A673 (cell line): ENCODE measurements at regions not wholly inside any gene's neighbourhood (a gene's known extent, or its start where the extent isn't known, plus 50 kb on each side); places are given as distances from the start of the nearest gene placed in this dataset.

Source experiments
- BruUV-seq: library from RNA; stranded (reverse); fragments of 400-500 nt; replicated peaks from 2 replicates; lab custom pipeline; 2021; lab: Mats Ljungman, UMichigan
- CTCF ChIA-PET: fragments of 300-600 bp; sonication (Branson Sonifier 250); formaldehyde crosslinking; loops from one replicate; lab custom pipeline; 2022; ENCODE audit warnings: antibody characterized with exemption; lab: Charles Lee
- POLR2A ChIA-PET: fragments of 300-600 bp; sonication (Branson Sonifier 250); formaldehyde crosslinking; loops from one replicate; lab custom pipeline; 2022; ENCODE audit warnings: antibody characterized with exemption; ENCODE audit not compliant: low non-redundant PET; lab: Charles Lee
- DNase-seq: peaks from one replicate; pipeline ENCODE4 v3.0.0-alpha.2; 2015; ENCODE audit warnings: low spot score
- H3K27ac ChIP-seq: fragments of 200-600 bp; sonication (generic); 2 replicates; pipeline ENCODE4 v1.5.1; 2016; ENCODE audit warnings: mixed run types, low read depth, mild to moderate bottlenecking, mixed read lengths, antibody characterized with exemption, low read length; ENCODE audit not compliant: poor library complexity, severe bottlenecking
- H3K27me3 ChIP-seq: fragments of 200-600 bp; sonication (generic); replicated peaks from 2 replicates; pipeline ENCODE4 v1.6.1; 2017; ENCODE audit warnings: mixed run types, low read depth, mild to moderate bottlenecking, mixed read lengths, antibody characterized with exemption, low read length; ENCODE audit not compliant: insufficient read depth, poor library complexity
- H3K36me3 ChIP-seq: fragments of 200-600 bp; sonication (generic); 2 replicates; pipeline ENCODE4 v1.6.1; 2016; ENCODE audit warnings: mixed run types, mild to moderate bottlenecking, mixed read lengths, antibody characterized with exemption, low read length; ENCODE audit not compliant: insufficient read depth, poor library complexity, severe bottlenecking
- H3K4me1 ChIP-seq: fragments of 200-600 bp; sonication (generic); 2 replicates; pipeline ENCODE4 v1.6.1; 2017; ENCODE audit warnings: mixed run types, mild to moderate bottlenecking, mixed read lengths, antibody characterized with exemption, low read length; ENCODE audit not compliant: insufficient read depth, poor library complexity, severe bottlenecking
- H3K4me3 ChIP-seq: fragments of 200-600 bp; sonication (generic); 2 replicates; pipeline ENCODE4 v1.5.1; 2016; ENCODE audit warnings: low read depth, mixed run types, mild to moderate bottlenecking, mixed read lengths, low read length; ENCODE audit not compliant: poor library complexity, severe bottlenecking
- H3K9me3 ChIP-seq: fragments of 200-600 bp; sonication (generic); 2 replicates; pipeline ENCODE4 v1.6.1; 2016; ENCODE audit warnings: mixed run types, low read depth, mild to moderate bottlenecking, mixed read lengths, antibody characterized with exemption, low read length; ENCODE audit not compliant: poor library complexity, severe bottlenecking
- EZH2 ChIP-seq: fragments of 200-600 bp; sonication (generic); IDR thresholded peaks from 2 replicates; pipeline ENCODE4 v1.6.1; 2017; ENCODE audit warnings: borderline replicate concordance, low read depth, mild to moderate bottlenecking, mixed read lengths, antibody characterized with exemption, low read length; ENCODE audit not compliant: poor library complexity, severe bottlenecking
- intact Hi-C: fragments of 100-400 bp; cut with micrococcal nuclease; formaldehyde crosslinking; loops from one replicate; pipeline ENCODE4 v1.10.0; 2022; ENCODE audit not compliant: unreplicated experiment
- TF ChIP-seq, protein P1 (sequence below): fragments of 300-800, 200-600 bp; sonication (generic); conservative IDR thresholded peaks from 2 replicates; pipeline ENCODE4 v1.5.1; 2017; ENCODE audit warnings: low read depth, mild to moderate bottlenecking, antibody characterized with exemption, low read length, moderate library complexity, mixed read lengths

DNA sequence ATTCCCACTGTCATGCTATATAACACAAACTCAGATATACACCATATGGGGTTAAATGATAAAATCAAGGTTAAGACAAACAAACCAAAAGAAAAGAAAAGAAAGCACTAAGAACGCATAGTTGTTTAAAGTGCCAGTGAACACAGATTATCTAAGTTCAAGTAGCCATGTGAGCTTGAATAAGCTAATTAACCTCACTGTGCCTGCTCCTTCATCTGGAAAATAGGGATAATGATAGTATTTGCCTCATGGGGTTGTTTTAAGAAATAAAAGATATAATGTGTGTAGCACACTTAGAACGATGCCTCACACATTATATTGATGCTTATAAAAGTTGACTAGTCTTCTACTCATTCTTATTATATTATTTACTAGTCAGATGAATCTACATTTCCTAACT is 72.6 kb upstream of the IL12A start:
- H3K27me3 ChIP-seq: no peaks in the 10 kb centered on the region
- ChIA-PET POLR2A (no interaction called here), CTCF (no interaction called here)
- no peak overlapping the region for H3K4me3 ChIP-seq
- BruUV-seq: no TSS peak
- TF ChIP-seq, protein P1, sequence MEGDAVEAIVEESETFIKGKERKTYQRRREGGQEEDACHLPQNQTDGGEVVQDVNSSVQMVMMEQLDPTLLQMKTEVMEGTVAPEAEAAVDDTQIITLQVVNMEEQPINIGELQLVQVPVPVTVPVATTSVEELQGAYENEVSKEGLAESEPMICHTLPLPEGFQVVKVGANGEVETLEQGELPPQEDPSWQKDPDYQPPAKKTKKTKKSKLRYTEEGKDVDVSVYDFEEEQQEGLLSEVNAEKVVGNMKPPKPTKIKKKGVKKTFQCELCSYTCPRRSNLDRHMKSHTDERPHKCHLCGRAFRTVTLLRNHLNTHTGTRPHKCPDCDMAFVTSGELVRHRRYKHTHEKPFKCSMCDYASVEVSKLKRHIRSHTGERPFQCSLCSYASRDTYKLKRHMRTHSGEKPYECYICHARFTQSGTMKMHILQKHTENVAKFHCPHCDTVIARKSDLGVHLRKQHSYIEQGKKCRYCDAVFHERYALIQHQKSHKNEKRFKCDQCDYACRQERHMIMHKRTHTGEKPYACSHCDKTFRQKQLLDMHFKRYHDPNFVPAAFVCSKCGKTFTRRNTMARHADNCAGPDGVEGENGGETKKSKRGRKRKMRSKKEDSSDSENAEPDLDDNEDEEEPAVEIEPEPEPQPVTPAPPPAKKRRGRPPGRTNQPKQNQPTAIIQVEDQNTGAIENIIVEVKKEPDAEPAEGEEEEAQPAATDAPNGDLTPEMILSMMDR: no peak
- TF ChIP-seq EZH2: no peak
- H3K9me3 ChIP-seq: no peaks in the 10 kb centered on the region
- intact Hi-C loops: no loop called here
- no peaks in the 10 kb centered on the region for H3K36me3 ChIP-seq
- no peaks in the 10 kb centered on the region for H3K4me1 ChIP-seq
- H3K27ac ChIP-seq: no peak overlapping the region
- DNase-seq: no peak

DNA sequence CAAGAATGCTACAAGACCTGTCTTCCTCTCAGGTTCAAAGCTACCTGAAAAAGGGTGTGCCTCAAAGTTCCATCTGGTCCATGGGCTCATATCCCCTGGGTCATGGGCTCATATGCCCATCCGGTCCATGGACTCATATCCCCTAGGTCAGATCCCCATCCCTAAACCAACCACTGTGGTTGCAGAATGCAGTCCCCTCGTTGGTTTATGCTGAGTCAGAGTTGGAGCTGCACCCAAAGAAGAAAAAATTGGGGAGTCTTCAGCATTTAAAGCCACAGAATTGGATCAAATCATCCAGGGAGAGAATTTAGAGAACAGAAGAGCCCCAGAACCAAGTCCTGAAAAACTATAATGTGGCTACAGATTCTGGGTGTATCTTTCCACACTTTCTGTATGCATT is 71.5 kb upstream of the IL12A start:
- no TSS peak for BruUV-seq
- Histone ChIP-seq H3K27me3 (no peaks in the 10 kb centered on the region), H3K36me3 (no peaks in the 10 kb centered on the region), H3K27ac (no peak overlapping the region), H3K9me3 (no peaks in the 10 kb centered on the region), H3K4me3 (no peak overlapping the region), H3K4me1 (no peaks in the 10 kb centered on the region)
- DNase-seq: no peak
- intact Hi-C loops: no loop called here
- POLR2A ChIA-PET: no interaction called here
- CTCF ChIA-PET: no interaction called here
- TF ChIP-seq, protein P1: no peak
- no peak for TF ChIP-seq EZH2

DNA sequence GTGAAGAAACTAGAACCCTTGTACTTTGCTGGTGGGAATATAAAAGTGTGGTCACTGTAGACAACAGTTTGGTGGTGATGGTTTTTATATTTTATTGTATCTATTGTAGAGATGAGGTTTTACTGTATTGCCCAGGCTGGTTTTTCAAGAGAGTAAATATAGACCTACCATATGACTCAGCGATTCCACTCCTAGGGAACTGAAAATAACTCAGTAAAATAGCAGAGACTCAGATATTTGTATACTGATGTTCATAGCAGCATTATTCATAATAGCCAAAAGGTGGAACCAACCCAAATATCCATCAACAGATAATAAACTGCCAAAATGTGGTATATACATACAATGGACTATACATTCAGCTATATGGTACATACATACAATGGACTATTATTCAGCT is 68.8 kb upstream of the IL12A start:
- TF ChIP-seq, protein P1: no peak
- TF ChIP-seq EZH2: no peak
- no peak overlapping the region for H3K4me3 ChIP-seq
- no peak for DNase-seq
- no peaks in the 10 kb centered on the region for H3K27me3 ChIP-seq
- BruUV-seq: no TSS peak
- no peaks in the 10 kb centered on the region for H3K9me3 ChIP-seq
- POLR2A ChIA-PET: no interaction called here
- CTCF ChIA-PET: no interaction called here
- no peak overlapping the region for H3K27ac ChIP-seq
- intact Hi-C loops: no loop called here
- H3K4me1 ChIP-seq: no peaks in the 10 kb centered on the region
- no peaks in the 10 kb centered on the region for H3K36me3 ChIP-seq
